Tibial nerve (tissue), 4 donors: ENCODE measurements at regions not wholly inside any gene's neighbourhood (a gene's known extent, or its start where the extent isn't known, plus 50 kb on each side); places are given as distances from the start of the nearest gene placed in this dataset.

Source experiments
- EP300 ChIP-seq, 2 donors: sonication (generic); formaldehyde crosslinking; IDR thresholded peaks; one replicate each; pipeline ENCODE4 v1.6.1; 2017; ENCODE audit warnings: antibody characterized with exemption in 2 of 2, mild to moderate bottlenecking in 1 of 2
- POLR2A ChIP-seq, 2 donors: fragments of 450-650 bp; IDR thresholded peaks; one replicate each; pipeline ENCODE4 v1.6.1; 2017; ENCODE audit warnings: antibody characterized with exemption in 2 of 2, mild to moderate bottlenecking in 2 of 2, moderate library complexity in 2 of 2
- TF ChIP-seq, protein P1 (sequence below), 5 experiments: fragments of 200-600 bp in 3 of 5; fragments of 450-650 bp in 2 of 5; sonication (generic) in 3 of 5; IDR thresholded peaks; one replicate each; pipeline ENCODE4 v1.5.1; 2016 to 2019; ENCODE audit warnings: antibody characterized with exemption in 5 of 5, mild to moderate bottlenecking in 3 of 5, moderate library complexity in 2 of 5

DNA sequence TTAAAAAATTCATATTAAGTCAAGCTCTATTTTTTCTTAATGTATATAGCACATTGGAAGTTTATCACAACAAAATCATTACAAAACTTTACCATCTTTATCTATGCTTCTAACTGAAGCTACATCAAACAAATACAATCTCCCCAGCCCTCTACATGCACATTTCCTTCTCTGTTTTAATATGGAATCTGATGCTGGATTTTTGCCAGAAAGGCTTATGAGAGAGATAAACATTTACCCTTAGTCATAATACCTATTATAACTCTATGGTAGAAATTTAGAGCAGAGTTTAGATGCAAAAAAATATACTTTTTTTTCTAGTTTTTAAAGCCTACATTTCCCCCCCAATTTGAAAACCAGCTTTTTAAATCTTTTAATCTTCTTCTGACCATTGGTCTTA is 1198.6 kb downstream of the GATA3 start:
- TF ChIP-seq, protein P1, sequence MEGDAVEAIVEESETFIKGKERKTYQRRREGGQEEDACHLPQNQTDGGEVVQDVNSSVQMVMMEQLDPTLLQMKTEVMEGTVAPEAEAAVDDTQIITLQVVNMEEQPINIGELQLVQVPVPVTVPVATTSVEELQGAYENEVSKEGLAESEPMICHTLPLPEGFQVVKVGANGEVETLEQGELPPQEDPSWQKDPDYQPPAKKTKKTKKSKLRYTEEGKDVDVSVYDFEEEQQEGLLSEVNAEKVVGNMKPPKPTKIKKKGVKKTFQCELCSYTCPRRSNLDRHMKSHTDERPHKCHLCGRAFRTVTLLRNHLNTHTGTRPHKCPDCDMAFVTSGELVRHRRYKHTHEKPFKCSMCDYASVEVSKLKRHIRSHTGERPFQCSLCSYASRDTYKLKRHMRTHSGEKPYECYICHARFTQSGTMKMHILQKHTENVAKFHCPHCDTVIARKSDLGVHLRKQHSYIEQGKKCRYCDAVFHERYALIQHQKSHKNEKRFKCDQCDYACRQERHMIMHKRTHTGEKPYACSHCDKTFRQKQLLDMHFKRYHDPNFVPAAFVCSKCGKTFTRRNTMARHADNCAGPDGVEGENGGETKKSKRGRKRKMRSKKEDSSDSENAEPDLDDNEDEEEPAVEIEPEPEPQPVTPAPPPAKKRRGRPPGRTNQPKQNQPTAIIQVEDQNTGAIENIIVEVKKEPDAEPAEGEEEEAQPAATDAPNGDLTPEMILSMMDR (IDR thresholded peaks at IDR 0.05) = no peak
- TF ChIP-seq EP300 (IDR thresholded peaks at IDR 0.05) (no peak), POLR2A (IDR thresholded peaks at IDR 0.05) (no peak)
